ENCODE measurements at regions not wholly inside any gene's neighbourhood (a gene's known extent, or its start where the extent isn't known, plus 50 kb on each side); places are given as distances from the start of the nearest gene placed in this dataset.

DNA sequence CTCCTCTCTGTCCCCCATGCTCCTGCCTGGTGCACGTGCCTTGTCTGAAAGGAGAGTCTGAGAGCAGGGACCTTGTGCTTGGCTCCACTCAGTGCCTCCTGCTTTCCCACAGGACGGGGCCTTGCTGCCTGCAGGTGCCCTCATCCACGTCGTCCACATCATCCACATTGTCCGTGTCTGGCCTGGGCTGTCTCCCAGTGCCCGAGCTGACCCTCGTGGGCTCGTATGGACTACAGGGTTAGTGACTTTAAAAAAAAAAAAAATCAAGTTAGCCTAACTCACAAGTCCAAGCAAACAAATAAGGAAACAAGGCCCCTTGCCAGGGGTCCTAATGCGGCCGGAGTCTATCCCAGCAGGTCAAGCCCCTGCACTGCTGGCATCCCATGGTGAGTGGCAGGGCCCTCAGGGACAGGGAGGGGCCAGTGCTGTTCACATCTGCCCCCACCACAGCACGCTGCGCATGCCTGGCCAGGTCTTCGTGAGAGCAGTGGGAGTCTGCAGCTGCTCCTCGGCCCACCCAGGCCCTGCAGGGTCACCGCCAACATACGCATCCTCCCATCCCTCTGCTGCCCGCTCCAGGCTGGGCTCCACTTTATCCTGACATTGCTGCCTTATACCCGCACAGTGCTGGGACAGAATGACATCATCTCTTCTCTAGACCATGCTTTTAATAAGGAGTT, 232.6 kb downstream of the NDUFA10 start:
- TF ChIP-seq, protein P1, sequence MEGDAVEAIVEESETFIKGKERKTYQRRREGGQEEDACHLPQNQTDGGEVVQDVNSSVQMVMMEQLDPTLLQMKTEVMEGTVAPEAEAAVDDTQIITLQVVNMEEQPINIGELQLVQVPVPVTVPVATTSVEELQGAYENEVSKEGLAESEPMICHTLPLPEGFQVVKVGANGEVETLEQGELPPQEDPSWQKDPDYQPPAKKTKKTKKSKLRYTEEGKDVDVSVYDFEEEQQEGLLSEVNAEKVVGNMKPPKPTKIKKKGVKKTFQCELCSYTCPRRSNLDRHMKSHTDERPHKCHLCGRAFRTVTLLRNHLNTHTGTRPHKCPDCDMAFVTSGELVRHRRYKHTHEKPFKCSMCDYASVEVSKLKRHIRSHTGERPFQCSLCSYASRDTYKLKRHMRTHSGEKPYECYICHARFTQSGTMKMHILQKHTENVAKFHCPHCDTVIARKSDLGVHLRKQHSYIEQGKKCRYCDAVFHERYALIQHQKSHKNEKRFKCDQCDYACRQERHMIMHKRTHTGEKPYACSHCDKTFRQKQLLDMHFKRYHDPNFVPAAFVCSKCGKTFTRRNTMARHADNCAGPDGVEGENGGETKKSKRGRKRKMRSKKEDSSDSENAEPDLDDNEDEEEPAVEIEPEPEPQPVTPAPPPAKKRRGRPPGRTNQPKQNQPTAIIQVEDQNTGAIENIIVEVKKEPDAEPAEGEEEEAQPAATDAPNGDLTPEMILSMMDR (IDR thresholded peaks at IDR 0.05): no peak
- TF ChIP-seq EZH2phosphoT487 (IDR thresholded peaks at IDR 0.05): no peak

Data from neural progenitor cell (in vitro differentiated cells).